ENCODE measurements at regions not wholly inside any gene's neighbourhood (a gene's known extent, or its start where the extent isn't known, plus 50 kb on each side); places are given as distances from the start of the nearest gene placed in this dataset.

- Histone ChIP-seq H3K27ac (ENCODE audit: low read depth in 2 of 2, low read length in 2 of 2) (no peak overlapping the region), H3K4me3 (ENCODE audit: low read length in 2 of 2) (no peak overlapping the region), H3K9ac (ENCODE audit: low read depth in 1 of 2, low read length in 2 of 2) (no peak overlapping the region), H3K4me1 (ENCODE audit: control insufficient read depth in 2 of 2, insufficient read depth in 2 of 2, low read length in 2 of 2) (no peaks in the 10 kb centered on the region), H3K9me3 (ENCODE audit: control insufficient read depth in 2 of 2, low read length in 2 of 2) (no peaks in the 10 kb centered on the region), H3K27me3 (ENCODE audit: control insufficient read depth in 2 of 2, insufficient read depth in 2 of 2, low read length in 2 of 2) (no peaks in the 10 kb centered on the region), H3K36me3 (ENCODE audit: control insufficient read depth in 2 of 2, insufficient read depth in 2 of 2, low read length in 2 of 2) (no peaks in the 10 kb centered on the region)
Observed at GRCh38 chr15:97463696-97464095, 496.8 kb upstream of the ARRDC4 start.

GRCh38 chr15:97470417-97470816 lies 490.1 kb upstream of the ARRDC4 start:
- no peaks in the 10 kb centered on the region for H3K9me3 ChIP-seq (ENCODE audit: control insufficient read depth in 2 of 2, low read length in 2 of 2)
- no peak overlapping the region for H3K27ac ChIP-seq (ENCODE audit: low read depth in 2 of 2, low read length in 2 of 2)
- no peaks in the 10 kb centered on the region for H3K36me3 ChIP-seq (ENCODE audit: control insufficient read depth in 2 of 2, insufficient read depth in 2 of 2, low read length in 2 of 2)
- no peaks in the 10 kb centered on the region for H3K4me1 ChIP-seq (ENCODE audit: control insufficient read depth in 2 of 2, insufficient read depth in 2 of 2, low read length in 2 of 2)
- no peak overlapping the region for H3K9ac ChIP-seq (ENCODE audit: low read depth in 1 of 2, low read length in 2 of 2)
- H3K4me3 ChIP-seq (ENCODE audit: low read length in 2 of 2) = no peak overlapping the region
- no peaks in the 10 kb centered on the region for H3K27me3 ChIP-seq (ENCODE audit: control insufficient read depth in 2 of 2, insufficient read depth in 2 of 2, low read length in 2 of 2)

- H3K4me3 ChIP-seq (ENCODE audit: low read length in 2 of 2) = no peak overlapping the region
- no peak overlapping the region for H3K27ac ChIP-seq (ENCODE audit: low read depth in 2 of 2, low read length in 2 of 2)
- no peaks in the 10 kb centered on the region for H3K27me3 ChIP-seq (ENCODE audit: control insufficient read depth in 2 of 2, insufficient read depth in 2 of 2, low read length in 2 of 2)
Observed at GRCh38 chr15:97473627-97474026, 486.9 kb upstream of the ARRDC4 start.

GRCh38 chr15:97479957-97480356 lies 480.5 kb upstream of the ARRDC4 start:
- no peak overlapping the region for H3K27ac ChIP-seq (ENCODE audit: low read depth in 2 of 2, low read length in 2 of 2)
- H3K4me3 ChIP-seq (ENCODE audit: low read length in 2 of 2) = no peak overlapping the region
- no peaks in the 10 kb centered on the region for H3K36me3 ChIP-seq (ENCODE audit: control insufficient read depth in 2 of 2, insufficient read depth in 2 of 2, low read length in 2 of 2)
- no peaks in the 10 kb centered on the region for H3K9me3 ChIP-seq (ENCODE audit: control insufficient read depth in 2 of 2, low read length in 2 of 2)
- no peaks in the 10 kb centered on the region for H3K4me1 ChIP-seq (ENCODE audit: control insufficient read depth in 2 of 2, insufficient read depth in 2 of 2, low read length in 2 of 2)
- H3K27me3 ChIP-seq (ENCODE audit: control insufficient read depth in 2 of 2, insufficient read depth in 2 of 2, low read length in 2 of 2) = no peaks in the 10 kb centered on the region
- H3K9ac ChIP-seq (ENCODE audit: low read depth in 1 of 2, low read length in 2 of 2) = no peak overlapping the region

More at GRCh38 chr15:97473627-97474026, 486.9 kb upstream of the ARRDC4 start:
- H3K9ac ChIP-seq (ENCODE audit: low read depth in 1 of 2, low read length in 2 of 2) = no peak overlapping the region
- H3K9me3 ChIP-seq (ENCODE audit: control insufficient read depth in 2 of 2, low read length in 2 of 2) = no peaks in the 10 kb centered on the region
- H3K4me1 ChIP-seq (ENCODE audit: control insufficient read depth in 2 of 2, insufficient read depth in 2 of 2, low read length in 2 of 2) = no peaks in the 10 kb centered on the region
- H3K36me3 ChIP-seq (ENCODE audit: control insufficient read depth in 2 of 2, insufficient read depth in 2 of 2, low read length in 2 of 2) = no peaks in the 10 kb centered on the region

- Histone ChIP-seq H3K4me1 (ENCODE audit: control insufficient read depth in 2 of 2, insufficient read depth in 2 of 2, low read length in 2 of 2) (no peaks in the 10 kb centered on the region), H3K9me3 (ENCODE audit: control insufficient read depth in 2 of 2, low read length in 2 of 2) (no peaks in the 10 kb centered on the region), H3K27ac (ENCODE audit: low read depth in 2 of 2, low read length in 2 of 2) (no peak overlapping the region), H3K36me3 (ENCODE audit: control insufficient read depth in 2 of 2, insufficient read depth in 2 of 2, low read length in 2 of 2) (no peaks in the 10 kb centered on the region), H3K4me3 (ENCODE audit: low read length in 2 of 2) (no peak overlapping the region), H3K27me3 (ENCODE audit: control insufficient read depth in 2 of 2, insufficient read depth in 2 of 2, low read length in 2 of 2) (no peaks in the 10 kb centered on the region), H3K9ac (ENCODE audit: low read depth in 1 of 2, low read length in 2 of 2) (no peak overlapping the region)
Observed at GRCh38 chr15:97482521-97482920, 478.0 kb upstream of the ARRDC4 start.

- H3K27ac ChIP-seq (ENCODE audit: low read depth in 2 of 2, low read length in 2 of 2) = no peak overlapping the region
- no peak overlapping the region for H3K9ac ChIP-seq (ENCODE audit: low read depth in 1 of 2, low read length in 2 of 2)
- H3K4me3 ChIP-seq (ENCODE audit: low read length in 2 of 2) = no peak overlapping the region
- no peaks in the 10 kb centered on the region for H3K27me3 ChIP-seq (ENCODE audit: control insufficient read depth in 2 of 2, insufficient read depth in 2 of 2, low read length in 2 of 2)
- no peaks in the 10 kb centered on the region for H3K9me3 ChIP-seq (ENCODE audit: control insufficient read depth in 2 of 2, low read length in 2 of 2)
- no peaks in the 10 kb centered on the region for H3K4me1 ChIP-seq (ENCODE audit: control insufficient read depth in 2 of 2, insufficient read depth in 2 of 2, low read length in 2 of 2)
- no peaks in the 10 kb centered on the region for H3K36me3 ChIP-seq (ENCODE audit: control insufficient read depth in 2 of 2, insufficient read depth in 2 of 2, low read length in 2 of 2)
Observed at GRCh38 chr15:97483232-97483631, 477.3 kb upstream of the ARRDC4 start.

DNA sequence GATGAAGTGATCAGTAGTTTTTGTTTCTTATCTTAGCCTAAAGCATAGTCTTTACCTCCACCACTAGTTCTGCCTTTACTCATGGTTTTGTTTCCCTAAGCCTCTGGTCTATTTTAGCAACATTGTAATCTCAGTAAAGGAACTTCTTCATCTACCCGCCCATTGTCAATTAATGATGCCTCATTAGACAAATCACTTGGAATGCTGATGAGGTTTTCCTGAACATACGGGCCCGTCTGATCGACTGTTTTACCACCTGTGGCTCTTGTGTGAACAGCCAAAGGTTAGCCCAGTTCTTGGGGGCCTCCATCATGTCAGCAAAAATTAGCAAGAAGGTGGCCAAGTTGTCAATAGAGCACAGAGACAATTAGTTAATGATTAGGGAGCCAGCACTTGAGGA lies 470.1 kb upstream of the ARRDC4 start:
- H3K27ac ChIP-seq (ENCODE audit: low read depth in 2 of 2, low read length in 2 of 2) = no peak overlapping the region
- H3K9me3 ChIP-seq (ENCODE audit: control insufficient read depth in 2 of 2, low read length in 2 of 2) = no peaks in the 10 kb centered on the region
- H3K4me1 ChIP-seq (ENCODE audit: control insufficient read depth in 2 of 2, insufficient read depth in 2 of 2, low read length in 2 of 2) = no peaks in the 10 kb centered on the region
- no peak overlapping the region for H3K4me3 ChIP-seq (ENCODE audit: low read length in 2 of 2)
- H3K27me3 ChIP-seq (ENCODE audit: control insufficient read depth in 2 of 2, insufficient read depth in 2 of 2, low read length in 2 of 2) = no peaks in the 10 kb centered on the region
- H3K9ac ChIP-seq (ENCODE audit: low read depth in 1 of 2, low read length in 2 of 2) = no peak overlapping the region
- H3K36me3 ChIP-seq (ENCODE audit: control insufficient read depth in 2 of 2, insufficient read depth in 2 of 2, low read length in 2 of 2) = no peaks in the 10 kb centered on the region

DNA sequence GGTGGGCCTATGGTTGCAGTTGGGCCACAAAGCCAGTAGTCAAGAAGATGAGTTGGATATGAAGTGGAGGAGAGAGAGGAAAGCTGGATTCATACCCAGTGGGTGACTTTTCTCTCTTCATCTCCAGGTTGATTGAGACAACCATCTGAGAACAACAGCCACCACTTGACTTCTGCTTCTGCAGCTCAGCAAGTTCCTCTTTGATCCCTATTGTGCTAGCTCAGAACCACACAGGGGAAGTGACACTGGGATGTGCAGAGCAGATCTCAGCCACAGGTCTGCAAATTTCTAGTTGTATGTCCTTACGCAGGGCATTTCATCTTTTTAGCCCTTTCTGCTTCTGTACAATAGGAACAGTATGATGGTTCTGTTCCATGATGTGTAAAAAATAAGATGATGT lies 459.2 kb upstream of the ARRDC4 start:
- Histone ChIP-seq H3K4me3 (ENCODE audit: low read length in 2 of 2) (no peak overlapping the region), H3K9ac (ENCODE audit: low read depth in 1 of 2, low read length in 2 of 2) (no peak overlapping the region), H3K4me1 (ENCODE audit: control insufficient read depth in 2 of 2, insufficient read depth in 2 of 2, low read length in 2 of 2) (no peaks in the 10 kb centered on the region), H3K36me3 (ENCODE audit: control insufficient read depth in 2 of 2, insufficient read depth in 2 of 2, low read length in 2 of 2) (no peaks in the 10 kb centered on the region), H3K27ac (ENCODE audit: low read depth in 2 of 2, low read length in 2 of 2) (no peak overlapping the region), H3K9me3 (ENCODE audit: control insufficient read depth in 2 of 2, low read length in 2 of 2) (no peaks in the 10 kb centered on the region), H3K27me3 (ENCODE audit: control insufficient read depth in 2 of 2, insufficient read depth in 2 of 2, low read length in 2 of 2) (no peaks in the 10 kb centered on the region)

DNA sequence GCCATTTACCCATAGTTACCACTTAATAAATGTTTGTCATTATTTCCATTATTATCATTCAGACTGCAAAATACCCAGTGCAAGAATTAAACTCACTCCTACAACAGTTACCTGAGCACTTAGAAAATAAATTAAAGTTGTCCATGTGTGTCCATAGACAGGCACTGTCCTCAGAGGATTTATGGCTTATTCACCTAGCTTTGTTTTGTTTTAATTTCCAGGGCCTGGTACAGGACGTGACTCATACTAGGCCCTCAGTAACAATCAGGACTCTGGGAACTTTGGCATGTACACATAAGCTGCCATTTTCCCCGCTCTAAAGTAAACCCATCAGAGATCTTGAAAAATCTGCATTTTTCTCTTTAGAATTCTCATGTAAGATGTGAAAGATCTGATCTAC lies 458.5 kb upstream of the ARRDC4 start:
- Histone ChIP-seq H3K4me1 (ENCODE audit: control insufficient read depth in 2 of 2, insufficient read depth in 2 of 2, low read length in 2 of 2) (no peaks in the 10 kb centered on the region), H3K36me3 (ENCODE audit: control insufficient read depth in 2 of 2, insufficient read depth in 2 of 2, low read length in 2 of 2) (no peaks in the 10 kb centered on the region), H3K27me3 (ENCODE audit: control insufficient read depth in 2 of 2, insufficient read depth in 2 of 2, low read length in 2 of 2) (no peaks in the 10 kb centered on the region), H3K9ac (ENCODE audit: low read depth in 1 of 2, low read length in 2 of 2) (no peak overlapping the region), H3K9me3 (ENCODE audit: control insufficient read depth in 2 of 2, low read length in 2 of 2) (no peaks in the 10 kb centered on the region), H3K4me3 (ENCODE audit: low read length in 2 of 2) (no peak overlapping the region), H3K27ac (ENCODE audit: low read depth in 2 of 2, low read length in 2 of 2) (no peak overlapping the region)

GRCh38 chr15:97504031-97504792 lies 456.3 kb upstream of the ARRDC4 start:
- Histone ChIP-seq H3K9ac (ENCODE audit: low read depth in 1 of 2, low read length in 2 of 2) (no peak overlapping the region), H3K4me3 (ENCODE audit: low read length in 2 of 2) (no peak overlapping the region), H3K4me1 (ENCODE audit: control insufficient read depth in 2 of 2, insufficient read depth in 2 of 2, low read length in 2 of 2) (no peaks in the 10 kb centered on the region), H3K36me3 (ENCODE audit: control insufficient read depth in 2 of 2, insufficient read depth in 2 of 2, low read length in 2 of 2) (no peaks in the 10 kb centered on the region), H3K9me3 (ENCODE audit: control insufficient read depth in 2 of 2, low read length in 2 of 2) (no peaks in the 10 kb centered on the region), H3K27ac (ENCODE audit: low read depth in 2 of 2, low read length in 2 of 2) (no peak overlapping the region), H3K27me3 (ENCODE audit: control insufficient read depth in 2 of 2, insufficient read depth in 2 of 2, low read length in 2 of 2) (no peaks in the 10 kb centered on the region)
